Neural progenitor cell (in vitro differentiated cells): ENCODE measurements at regions not wholly inside any gene's neighbourhood (a gene's known extent, or its start where the extent isn't known, plus 50 kb on each side); places are given as distances from the start of the nearest gene placed in this dataset.

Source experiments
- DNase-seq: peaks from one replicate; pipeline ENCODE4 v3.0.0-alpha.2; 2016; ENCODE audit warnings: low spot score
- H2AFZ ChIP-seq: fragments of 200-600 bp; sonication (generic); replicated peaks from 2 replicates; pipeline ENCODE4 v1.6.1; 2016; ENCODE audit warnings: antibody characterized with exemption
- H3F3A ChIP-seq: fragments of 200-600 bp; sonication (generic); 2 replicates; pipeline ENCODE4 v1.6.1; 2016; ENCODE audit warnings: antibody characterized with exemption, low read depth
- H3K27ac ChIP-seq: fragments of 200-600 bp; sonication (generic); 2 replicates; pipeline ENCODE4 v1.5.1; 2016; ENCODE audit warnings: mild to moderate bottlenecking
- H3K27me3 ChIP-seq: fragments of 200-600 bp; sonication (generic); 2 replicates; pipeline ENCODE4 v1.6.1; 2016; ENCODE audit warnings: mild to moderate bottlenecking, moderate library complexity
- H3K36me3 ChIP-seq: fragments of 200-600 bp; sonication (generic); 2 replicates; pipeline ENCODE4 v1.5.1; 2016
- H3K4me1 ChIP-seq: fragments of 200-600 bp; sonication (generic); 2 replicates; pipeline ENCODE4 v1.6.1; 2016; ENCODE audit warnings: mixed run types
- H3K4me2 ChIP-seq: fragments of 200-600 bp; sonication (generic); 2 replicates; pipeline ENCODE4 v1.6.1; 2016
- H3K4me3 ChIP-seq: fragments of 200-600 bp; sonication (generic); 2 replicates; pipeline ENCODE4 v1.5.1; 2016
- H3K79me2 ChIP-seq: fragments of 200-600 bp; sonication (generic); 2 replicates; pipeline ENCODE4 v1.6.1; 2016; ENCODE audit warnings: low read depth
- H3K9ac ChIP-seq: fragments of 200-600 bp; sonication (generic); 2 replicates; pipeline ENCODE4 v1.6.1; 2016
- H3K9me3 ChIP-seq: fragments of 200-600 bp; sonication (generic); 2 replicates; pipeline ENCODE4 v1.5.1; 2016; ENCODE audit warnings: low read depth
- H4K20me1 ChIP-seq: fragments of 200-600 bp; sonication (generic); 2 replicates; pipeline ENCODE4 v1.6.1; 2016; ENCODE audit warnings: low read depth
- H3K27ac Mint-ChIP-seq: 3 replicates; pipeline ENCODE4 v1.8.0; 2021; ENCODE audit warnings: mixed read lengths
- H3K27me3 Mint-ChIP-seq: 2 replicates; pipeline ENCODE4 v1.8.0; 2022; ENCODE audit warnings: low read depth, mild to moderate bottlenecking, inconsistent platforms, moderate library complexity, mixed read lengths; ENCODE audit not compliant: insufficient read depth
- H3K36me3 Mint-ChIP-seq: 3 replicates; pipeline ENCODE4 v1.8.0; 2021; ENCODE audit warnings: mixed read lengths
- H3K4me1 Mint-ChIP-seq: 3 replicates; pipeline ENCODE4 v1.8.0; 2021; ENCODE audit warnings: mixed read lengths
- H3K4me3 Mint-ChIP-seq: 3 replicates; pipeline ENCODE4 v1.8.0; 2021; ENCODE audit warnings: mild to moderate bottlenecking, moderate library complexity, mixed read lengths
- H3K9me3 Mint-ChIP-seq: 3 replicates; pipeline ENCODE4 v1.8.0; 2020; ENCODE audit warnings: mixed read lengths
- EZH2 ChIP-seq: fragments of 200-600 bp; sonication (generic); IDR thresholded peaks from 2 replicates; pipeline ENCODE4 v1.6.1; 2017; ENCODE audit warnings: antibody characterized with exemption, mild to moderate bottlenecking, moderate library complexity
- EZH2phosphoT487 ChIP-seq: fragments of 200-600 bp; sonication (generic); IDR thresholded peaks from 2 replicates; pipeline ENCODE4 v1.6.1; 2017; ENCODE audit warnings: antibody characterized with exemption
- TF ChIP-seq, protein P1 (sequence below): fragments of 200-600 bp; sonication (generic); IDR thresholded peaks from 2 replicates; pipeline ENCODE4 v1.5.1; 2017; ENCODE audit warnings: antibody characterized with exemption, mild to moderate bottlenecking

DNA sequence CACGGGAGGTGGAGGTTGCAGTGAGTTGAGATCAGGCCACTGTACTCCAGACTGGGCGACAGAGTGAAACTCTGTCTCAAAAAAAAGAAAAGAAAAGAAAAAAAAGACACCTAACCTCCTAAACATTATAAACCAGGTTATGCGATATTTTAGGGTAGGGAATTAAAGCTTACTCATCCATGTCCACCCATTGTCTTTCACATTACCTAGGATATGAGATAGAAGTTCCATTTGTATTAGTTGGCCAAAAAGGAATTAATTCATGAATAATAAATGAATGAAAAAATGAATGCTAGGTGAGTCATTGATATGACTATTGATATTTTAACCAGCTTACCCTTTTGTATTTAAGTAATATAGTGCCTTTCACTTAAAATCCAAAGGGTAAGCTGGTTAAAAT lies 132.9 kb downstream of the FAM161A start:
- Mint-ChIP-seq H3K9me3 (no peaks in the 10 kb centered on the region), H3K4me1 (no peaks in the 10 kb centered on the region), H3K4me3 (no peak overlapping the region), H3K27ac (no peak overlapping the region), H3K27me3 (peaks cover 2% of the 10 kb centered on the region), H3K36me3 (no peaks in the 10 kb centered on the region)
- no peaks in the 10 kb centered on the region for H4K20me1 ChIP-seq
- no peak overlapping the region for H3K4me2 ChIP-seq
- TF ChIP-seq EZH2 (no peak), EZH2phosphoT487 (no peak)
- TF ChIP-seq, protein P1, sequence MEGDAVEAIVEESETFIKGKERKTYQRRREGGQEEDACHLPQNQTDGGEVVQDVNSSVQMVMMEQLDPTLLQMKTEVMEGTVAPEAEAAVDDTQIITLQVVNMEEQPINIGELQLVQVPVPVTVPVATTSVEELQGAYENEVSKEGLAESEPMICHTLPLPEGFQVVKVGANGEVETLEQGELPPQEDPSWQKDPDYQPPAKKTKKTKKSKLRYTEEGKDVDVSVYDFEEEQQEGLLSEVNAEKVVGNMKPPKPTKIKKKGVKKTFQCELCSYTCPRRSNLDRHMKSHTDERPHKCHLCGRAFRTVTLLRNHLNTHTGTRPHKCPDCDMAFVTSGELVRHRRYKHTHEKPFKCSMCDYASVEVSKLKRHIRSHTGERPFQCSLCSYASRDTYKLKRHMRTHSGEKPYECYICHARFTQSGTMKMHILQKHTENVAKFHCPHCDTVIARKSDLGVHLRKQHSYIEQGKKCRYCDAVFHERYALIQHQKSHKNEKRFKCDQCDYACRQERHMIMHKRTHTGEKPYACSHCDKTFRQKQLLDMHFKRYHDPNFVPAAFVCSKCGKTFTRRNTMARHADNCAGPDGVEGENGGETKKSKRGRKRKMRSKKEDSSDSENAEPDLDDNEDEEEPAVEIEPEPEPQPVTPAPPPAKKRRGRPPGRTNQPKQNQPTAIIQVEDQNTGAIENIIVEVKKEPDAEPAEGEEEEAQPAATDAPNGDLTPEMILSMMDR, result no peak
- no peak overlapping the region for H3K9ac ChIP-seq
- H3K27me3 ChIP-seq, result no peaks in the 10 kb centered on the region
- H3K36me3 ChIP-seq, result no peaks in the 10 kb centered on the region
- no peaks in the 10 kb centered on the region for H3F3A ChIP-seq
- DNase-seq, result no peak
- H3K4me1 ChIP-seq, result no peaks in the 10 kb centered on the region
- no peak overlapping the region for H3K4me3 ChIP-seq
- no peaks in the 10 kb centered on the region for H3K9me3 ChIP-seq
- H3K79me2 ChIP-seq, result no peaks in the 10 kb centered on the region
- no peak overlapping the region for H2AFZ ChIP-seq
- H3K27ac ChIP-seq, result no peak overlapping the region

DNA sequence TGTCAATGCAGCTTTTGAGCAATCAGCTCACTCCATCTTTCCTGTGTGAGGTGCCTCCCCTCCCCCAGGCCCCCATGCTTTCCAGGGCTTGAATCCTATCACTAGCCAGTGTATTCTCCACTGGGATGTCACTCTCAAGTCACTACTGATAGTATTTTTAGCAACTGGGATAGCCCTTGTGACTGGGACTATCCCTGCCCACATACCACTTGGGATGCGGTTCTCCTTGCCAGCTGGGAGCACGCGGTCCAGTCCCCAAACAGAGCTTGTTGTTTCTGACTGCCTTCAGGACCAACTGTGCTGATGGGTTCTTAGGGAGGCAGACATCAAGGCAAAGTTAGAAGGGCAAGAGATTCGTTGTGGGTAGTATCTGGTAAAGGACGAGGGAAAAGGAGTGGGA lies 134.9 kb downstream of the FAM161A start:
- no peaks in the 10 kb centered on the region for H3K9me3 Mint-ChIP-seq
- no peaks in the 10 kb centered on the region for H3F3A ChIP-seq

DNA sequence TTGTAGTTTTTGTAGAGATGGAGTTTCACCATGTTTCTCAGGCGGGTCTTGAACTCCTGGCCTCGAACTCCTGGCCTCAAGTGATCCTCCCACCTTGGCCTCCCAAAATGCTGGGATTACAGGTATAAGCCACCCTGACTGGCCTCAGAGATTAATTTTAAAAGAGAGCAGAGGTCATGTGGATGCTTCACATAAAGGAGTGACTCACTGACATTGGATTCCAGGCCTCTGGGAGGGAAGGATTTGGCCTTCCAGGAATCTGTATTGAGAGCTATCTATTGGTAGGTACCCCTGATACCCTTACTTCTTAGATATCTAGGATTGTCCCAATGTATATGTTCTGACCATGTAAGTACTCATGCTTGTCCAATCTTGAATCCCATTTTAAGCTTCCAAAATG lies 138.4 kb downstream of the FAM161A start:
- no peaks in the 10 kb centered on the region for H3K9me3 Mint-ChIP-seq
- Histone ChIP-seq H2AFZ (no peak overlapping the region), H4K20me1 (no peaks in the 10 kb centered on the region), H3K4me1 (peaks cover 5% of the 10 kb centered on the region), H3F3A (no peaks in the 10 kb centered on the region), H3K4me2 (no peak overlapping the region), H3K9me3 (no peaks in the 10 kb centered on the region), H3K9ac (no peak overlapping the region), H3K36me3 (no peaks in the 10 kb centered on the region), H3K4me3 (no peak overlapping the region), H3K79me2 (no peaks in the 10 kb centered on the region), H3K27me3 (no peaks in the 10 kb centered on the region), H3K27ac (no peak overlapping the region)
- DNase-seq, result no peak
- H3K4me1 Mint-ChIP-seq, result no peaks in the 10 kb centered on the region
- no peaks in the 10 kb centered on the region for H3K36me3 Mint-ChIP-seq
- H3K4me3 Mint-ChIP-seq, result no peak overlapping the region
- no peaks in the 10 kb centered on the region for H3K27me3 Mint-ChIP-seq
- no peak overlapping the region for H3K27ac Mint-ChIP-seq
- TF ChIP-seq EZH2phosphoT487 (no peak), EZH2 (no peak)
- TF ChIP-seq, protein P1, result no peak

More for the DNA sequence above, 134.9 kb downstream of the FAM161A start:
- Histone ChIP-seq H3K36me3 (no peaks in the 10 kb centered on the region), H3K4me3 (no peak overlapping the region), H4K20me1 (no peaks in the 10 kb centered on the region), H3K79me2 (no peaks in the 10 kb centered on the region), H3K27me3 (no peaks in the 10 kb centered on the region), H2AFZ (peak overlapping the region; percentile 39), H3K9me3 (no peaks in the 10 kb centered on the region), H3K4me2 (no peak overlapping the region), H3K27ac (no peak overlapping the region), H3K4me1 (no peaks in the 10 kb centered on the region), H3K9ac (no peak overlapping the region)
- Mint-ChIP-seq H3K4me1 (no peaks in the 10 kb centered on the region), H3K36me3 (no peaks in the 10 kb centered on the region), H3K27ac (no peak overlapping the region), H3K27me3 (peaks cover under 1% of the 10 kb centered on the region), H3K4me3 (no peak overlapping the region)
- TF ChIP-seq, protein P1, result no peak
- TF ChIP-seq EZH2, result no peak
- TF ChIP-seq EZH2phosphoT487, result no peak
- DNase-seq, result no peak
